ENCODE measurements at regions not wholly inside any gene's neighbourhood (a gene's known extent, or its start where the extent isn't known, plus 50 kb on each side); places are given as distances from the start of the nearest gene placed in this dataset.

DNA sequence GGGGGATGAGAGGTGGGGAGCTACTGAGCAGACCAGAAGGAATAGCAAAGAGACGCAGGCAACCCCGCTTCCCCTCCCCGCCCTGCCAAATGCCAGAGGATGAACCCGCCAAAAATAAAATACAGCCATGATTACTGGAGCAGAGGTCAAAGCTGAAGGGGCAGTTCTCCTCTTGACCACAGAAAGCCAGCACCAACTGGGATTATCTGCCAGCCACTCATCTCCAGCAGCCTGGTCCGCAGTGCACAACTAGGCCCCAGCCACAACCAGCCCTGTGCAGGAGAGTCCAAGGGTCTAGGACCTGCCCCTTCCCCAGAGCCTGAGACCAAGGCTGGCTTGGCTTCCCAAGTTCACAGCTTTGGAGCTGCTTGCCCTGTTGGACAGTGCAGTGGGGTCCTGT is 67.4 kb upstream of the BCOR start:
- 94% methylated on average over 4 of the region's 5 CpGs for WGBS

DNA sequence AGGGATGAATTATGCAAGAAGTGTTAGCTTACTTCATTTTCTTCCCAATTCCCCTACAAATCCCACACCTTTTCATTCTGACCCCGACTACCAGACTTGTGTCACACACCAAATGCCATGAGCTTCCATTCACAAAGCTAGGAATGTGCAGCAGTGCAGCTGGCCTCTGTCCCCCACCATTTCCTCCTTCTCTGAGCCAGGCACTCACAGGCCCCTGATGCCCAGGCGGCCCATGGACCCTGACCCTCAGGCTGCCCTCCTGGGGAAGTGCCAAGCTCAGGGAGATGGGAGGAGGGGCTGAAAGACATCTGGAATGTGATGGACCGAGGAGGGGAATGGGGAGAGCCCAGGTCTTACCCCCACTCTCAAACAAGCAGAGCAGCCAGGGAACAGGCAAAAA is 67.0 kb upstream of the BCOR start:
- no peaks in the 10 kb centered on the region for H3K36me3 ChIP-seq
- intact Hi-C loops (cut with DNase I) = no loop called here
- no peaks in the 10 kb centered on the region for H3K27me3 ChIP-seq (replicated peaks; ENCODE audit: insufficient read depth)
- no peak overlapping the region for H3K4me3 ChIP-seq
- no peak for DNase-seq (ENCODE audit: low spot score)
- H3K4me1 ChIP-seq (replicated peaks) = no peaks in the 10 kb centered on the region
- 83% methylated on average over 3 of the region's 3 CpGs for WGBS
- H3K9me3 ChIP-seq = no peaks in the 10 kb centered on the region
- no peak overlapping the region for H3K27ac ChIP-seq
- TF ChIP-seq POLR2A (IDR thresholded peaks at IDR 0.05) (no peak), POLR2AphosphoS5 (IDR thresholded peaks at IDR 0.05) (no peak)
- TF ChIP-seq, protein P1, sequence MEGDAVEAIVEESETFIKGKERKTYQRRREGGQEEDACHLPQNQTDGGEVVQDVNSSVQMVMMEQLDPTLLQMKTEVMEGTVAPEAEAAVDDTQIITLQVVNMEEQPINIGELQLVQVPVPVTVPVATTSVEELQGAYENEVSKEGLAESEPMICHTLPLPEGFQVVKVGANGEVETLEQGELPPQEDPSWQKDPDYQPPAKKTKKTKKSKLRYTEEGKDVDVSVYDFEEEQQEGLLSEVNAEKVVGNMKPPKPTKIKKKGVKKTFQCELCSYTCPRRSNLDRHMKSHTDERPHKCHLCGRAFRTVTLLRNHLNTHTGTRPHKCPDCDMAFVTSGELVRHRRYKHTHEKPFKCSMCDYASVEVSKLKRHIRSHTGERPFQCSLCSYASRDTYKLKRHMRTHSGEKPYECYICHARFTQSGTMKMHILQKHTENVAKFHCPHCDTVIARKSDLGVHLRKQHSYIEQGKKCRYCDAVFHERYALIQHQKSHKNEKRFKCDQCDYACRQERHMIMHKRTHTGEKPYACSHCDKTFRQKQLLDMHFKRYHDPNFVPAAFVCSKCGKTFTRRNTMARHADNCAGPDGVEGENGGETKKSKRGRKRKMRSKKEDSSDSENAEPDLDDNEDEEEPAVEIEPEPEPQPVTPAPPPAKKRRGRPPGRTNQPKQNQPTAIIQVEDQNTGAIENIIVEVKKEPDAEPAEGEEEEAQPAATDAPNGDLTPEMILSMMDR (IDR thresholded peaks at IDR 0.05) = no peak

More for the DNA sequence above, 67.4 kb upstream of the BCOR start:
- no peak for DNase-seq (ENCODE audit: low spot score)
- no peak overlapping the region for H3K4me3 ChIP-seq
- no peak overlapping the region for H3K27ac ChIP-seq
- no peaks in the 10 kb centered on the region for H3K27me3 ChIP-seq (replicated peaks; ENCODE audit: insufficient read depth)
- no peaks in the 10 kb centered on the region for H3K9me3 ChIP-seq
- no peaks in the 10 kb centered on the region for H3K36me3 ChIP-seq
- intact Hi-C loops (cut with DNase I) = no loop called here
- no peak for TF ChIP-seq POLR2A (IDR thresholded peaks at IDR 0.05)
- TF ChIP-seq, protein P1 (IDR thresholded peaks at IDR 0.05) = no peak
- TF ChIP-seq POLR2AphosphoS5 (IDR thresholded peaks at IDR 0.05) = no peak
- H3K4me1 ChIP-seq (replicated peaks) = no peaks in the 10 kb centered on the region

DNA sequence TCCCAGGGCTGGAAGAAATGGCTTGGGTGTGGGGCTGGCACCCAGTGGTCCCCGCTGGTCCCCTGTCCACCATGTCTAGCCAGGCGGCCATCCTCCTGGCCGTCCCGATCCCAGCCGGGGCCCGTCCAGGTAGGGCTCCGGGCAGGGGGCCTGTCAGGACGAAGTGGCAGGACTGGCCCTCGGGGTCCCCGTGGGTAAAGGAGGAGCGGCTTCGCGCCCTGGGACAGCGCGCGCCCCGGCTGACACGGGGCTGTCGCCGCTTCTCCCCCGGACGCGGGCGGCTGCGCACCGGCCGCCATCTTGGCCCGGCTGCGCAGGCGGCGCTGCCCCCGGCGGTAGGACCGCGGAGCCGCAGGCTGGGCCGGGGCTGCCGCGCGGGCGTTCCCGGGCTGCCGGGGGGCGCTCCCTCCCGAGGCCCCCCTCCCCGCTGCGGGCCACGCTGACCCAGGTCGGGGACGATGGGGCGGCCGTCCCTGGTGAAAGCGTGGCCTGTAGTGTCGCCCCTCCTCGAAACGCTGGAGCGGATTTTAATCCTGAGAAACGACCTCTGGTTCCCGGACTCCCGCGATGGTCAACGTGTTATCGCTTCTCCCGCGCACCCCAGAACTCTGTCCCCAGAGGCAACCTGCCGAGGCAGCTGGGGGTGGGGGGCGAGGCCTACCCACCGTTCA is 60.4 kb upstream of the BCOR start:
- Histone ChIP-seq H3K4me1 (replicated peaks) (no peaks in the 10 kb centered on the region), H3K9me3 (no peaks in the 10 kb centered on the region), H3K36me3 (no peaks in the 10 kb centered on the region), H3K4me3 (peak overlapping the region; percentile 32 to 38), H3K27me3 (replicated peaks; ENCODE audit: insufficient read depth) (no peaks in the 10 kb centered on the region), H3K27ac (peak overlapping the region; percentile 67 to 77)
- DNase-seq (ENCODE audit: low spot score) = no peak
- TF ChIP-seq POLR2AphosphoS5 (IDR thresholded peaks at IDR 0.05) = no peak
- TF ChIP-seq, protein P1 (IDR thresholded peaks at IDR 0.05) = peak; percentile 10 to 63 (median 38)
- 0% methylated on average over 2 of the region's 68 CpGs for WGBS
- intact Hi-C loops (cut with DNase I) = loop anchor here (10.0 kb wide), 3 partner anchors 143 to 343 kb away; no protein-coding TSS in a partner anchor

DNA sequence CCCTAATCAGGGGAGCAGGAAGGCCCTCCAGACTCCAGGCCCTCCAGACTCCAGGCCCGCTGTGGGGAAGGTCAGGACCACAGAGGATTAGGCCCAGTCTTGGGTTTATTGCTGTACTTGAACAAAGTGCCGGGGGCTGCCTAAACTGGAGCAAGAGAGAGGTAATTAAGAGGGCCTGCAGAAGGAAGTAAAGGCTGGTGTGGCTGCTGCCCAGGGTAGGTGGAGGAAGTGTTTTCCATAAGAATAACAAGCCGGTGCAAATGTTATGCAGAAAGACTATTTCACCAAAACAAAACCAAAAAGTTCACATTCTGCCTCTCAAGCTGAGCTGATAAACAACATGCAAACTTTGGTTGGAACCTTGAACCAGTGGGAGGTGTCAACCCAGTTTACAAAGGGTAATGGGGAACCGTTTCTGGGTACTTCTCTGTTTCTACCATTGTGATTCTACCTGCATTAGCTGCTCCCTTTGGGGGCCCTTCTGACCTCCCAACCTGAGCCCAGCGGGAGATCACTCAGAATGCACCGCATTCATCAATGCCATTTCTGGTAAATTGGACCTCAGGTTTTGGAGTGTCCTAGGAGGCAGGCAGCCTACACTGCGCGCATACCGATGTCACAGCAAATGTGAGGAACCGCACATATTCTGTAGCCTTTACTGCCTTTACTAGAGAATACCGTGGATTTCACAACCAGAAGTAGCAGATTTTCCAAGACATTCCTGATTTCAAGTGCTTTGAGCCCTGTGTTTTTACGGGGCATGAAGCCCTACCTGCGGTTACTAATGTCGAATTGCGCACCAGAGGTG is 59.7 kb upstream of the BCOR start:
- Histone ChIP-seq H3K36me3 (no peaks in the 10 kb centered on the region), H3K27me3 (replicated peaks; ENCODE audit: insufficient read depth) (no peaks in the 10 kb centered on the region), H3K9me3 (no peaks in the 10 kb centered on the region), H3K27ac (peak overlapping the region in 1 of 2 donors; percentile 77), H3K4me1 (replicated peaks) (no peaks in the 10 kb centered on the region), H3K4me3 (peak overlapping the region; percentile 32 to 38)
- WGBS = 80% methylated on average over 15 of the region's 15 CpGs
- no peak for DNase-seq (ENCODE audit: low spot score)
- TF ChIP-seq POLR2AphosphoS5 (IDR thresholded peaks at IDR 0.05) (no peak), POLR2A (IDR thresholded peaks at IDR 0.05) (no peak)
- TF ChIP-seq, protein P1 (IDR thresholded peaks at IDR 0.05) = no peak
- intact Hi-C loops (cut with DNase I) = loop anchor here (10.0 kb wide), 3 partner anchors 143 to 343 kb away; no protein-coding TSS in a partner anchor
